Stomach (tissue), 4 donors: ENCODE measurements at regions not wholly inside any gene's neighbourhood (a gene's known extent, or its start where the extent isn't known, plus 50 kb on each side); places are given as distances from the start of the nearest gene placed in this dataset.

Experiments used
- CTCF ChIP-seq, 7 experiments: fragments of 450-650 bp in 4 of 7; fragments of 200-600 bp in 3 of 7; sonication (generic) in 3 of 7; IDR thresholded peaks; one replicate each; pipeline ENCODE4 v1.5.1; 2016 to 2019; ENCODE audit warnings: antibody characterized with exemption in 7 of 7, control low read depth in 2 of 7, mild to moderate bottlenecking in 1 of 7
- POLR2AphosphoS5 ChIP-seq, 3 donors: sonication (generic); formaldehyde crosslinking; IDR thresholded peaks; one replicate each; pipeline ENCODE4 v1.6.1; 2016; ENCODE audit warnings: antibody characterized with exemption in 3 of 3

- TF ChIP-seq POLR2AphosphoS5 (IDR thresholded peaks at IDR 0.05) (no peak), CTCF (IDR thresholded peaks at IDR 0.05) (no peak)
Measured at GRCh38 chr2:134200036-134200618, 53.7 kb upstream of the MGAT5 start.
